D721Med (cell line): ENCODE measurements at regions not wholly inside any gene's neighbourhood (a gene's known extent, or its start where the extent isn't known, plus 50 kb on each side); places are given as distances from the start of the nearest gene placed in this dataset.

Source experiments
- DNase-seq: peaks from one replicate; pipeline ENCODE4 v3.0.0; 2011; ENCODE audit warnings: low spot score; ENCODE audit not compliant: insufficient read length
- FAIRE-seq: peaks from 2 replicates; lab custom pipeline; 2011; peaks lifted over from hg19 to GRCh38; lab: Jason Lieb, UNC
- TF ChIP-seq, protein P1 (sequence below): IDR thresholded peaks from 2 replicates; pipeline ENCODE4 v1.5.1; 2012; ENCODE audit warnings: mild to moderate bottlenecking, control low read depth; ENCODE audit not compliant: insufficient read depth; ENCODE audit errors: missing control alignments

DNA sequence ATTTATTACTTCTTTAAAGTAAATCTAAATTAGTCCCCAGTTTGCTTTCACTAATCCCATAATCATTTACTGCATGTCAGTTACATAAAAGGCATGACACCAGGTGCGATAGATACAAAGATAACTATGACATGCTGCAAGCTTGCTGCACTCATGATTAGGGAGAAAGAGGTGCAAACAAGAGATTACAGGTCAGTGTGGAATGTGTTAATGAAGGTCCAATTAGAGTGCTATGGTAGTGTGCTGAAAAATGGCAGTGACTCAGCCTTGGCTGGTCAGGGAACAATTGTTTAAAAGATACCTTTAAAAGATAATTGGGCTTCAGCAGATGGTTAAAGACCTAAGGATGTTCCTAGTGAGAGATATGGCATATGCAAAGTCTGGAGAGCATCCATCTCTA lies 352.6 kb upstream of the TGFBR2 start:
- no peak for DNase-seq
- TF ChIP-seq, protein P1, sequence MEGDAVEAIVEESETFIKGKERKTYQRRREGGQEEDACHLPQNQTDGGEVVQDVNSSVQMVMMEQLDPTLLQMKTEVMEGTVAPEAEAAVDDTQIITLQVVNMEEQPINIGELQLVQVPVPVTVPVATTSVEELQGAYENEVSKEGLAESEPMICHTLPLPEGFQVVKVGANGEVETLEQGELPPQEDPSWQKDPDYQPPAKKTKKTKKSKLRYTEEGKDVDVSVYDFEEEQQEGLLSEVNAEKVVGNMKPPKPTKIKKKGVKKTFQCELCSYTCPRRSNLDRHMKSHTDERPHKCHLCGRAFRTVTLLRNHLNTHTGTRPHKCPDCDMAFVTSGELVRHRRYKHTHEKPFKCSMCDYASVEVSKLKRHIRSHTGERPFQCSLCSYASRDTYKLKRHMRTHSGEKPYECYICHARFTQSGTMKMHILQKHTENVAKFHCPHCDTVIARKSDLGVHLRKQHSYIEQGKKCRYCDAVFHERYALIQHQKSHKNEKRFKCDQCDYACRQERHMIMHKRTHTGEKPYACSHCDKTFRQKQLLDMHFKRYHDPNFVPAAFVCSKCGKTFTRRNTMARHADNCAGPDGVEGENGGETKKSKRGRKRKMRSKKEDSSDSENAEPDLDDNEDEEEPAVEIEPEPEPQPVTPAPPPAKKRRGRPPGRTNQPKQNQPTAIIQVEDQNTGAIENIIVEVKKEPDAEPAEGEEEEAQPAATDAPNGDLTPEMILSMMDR: no peak
- FAIRE-seq: no peak

DNA sequence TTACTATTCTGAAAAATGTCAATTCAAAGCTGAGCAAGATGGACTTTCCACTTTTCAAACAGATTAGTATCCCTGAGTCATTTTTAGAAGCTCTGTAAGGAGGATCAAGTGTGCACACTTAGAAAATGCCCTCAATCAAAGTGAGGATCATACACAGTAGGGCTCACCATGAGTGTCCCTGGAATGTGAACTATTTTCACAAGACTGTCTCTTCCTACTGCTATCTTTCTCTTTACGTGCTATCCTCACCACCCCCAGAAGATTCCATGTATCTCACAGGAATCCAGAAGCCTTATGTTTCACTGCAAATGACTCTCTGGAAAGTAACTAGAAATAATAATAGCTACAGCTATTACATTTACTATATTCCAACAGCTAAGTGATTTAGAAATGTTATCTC lies 349.9 kb upstream of the TGFBR2 start:
- no peak for DNase-seq
- no peak for FAIRE-seq
- TF ChIP-seq, protein P1: no peak

DNA sequence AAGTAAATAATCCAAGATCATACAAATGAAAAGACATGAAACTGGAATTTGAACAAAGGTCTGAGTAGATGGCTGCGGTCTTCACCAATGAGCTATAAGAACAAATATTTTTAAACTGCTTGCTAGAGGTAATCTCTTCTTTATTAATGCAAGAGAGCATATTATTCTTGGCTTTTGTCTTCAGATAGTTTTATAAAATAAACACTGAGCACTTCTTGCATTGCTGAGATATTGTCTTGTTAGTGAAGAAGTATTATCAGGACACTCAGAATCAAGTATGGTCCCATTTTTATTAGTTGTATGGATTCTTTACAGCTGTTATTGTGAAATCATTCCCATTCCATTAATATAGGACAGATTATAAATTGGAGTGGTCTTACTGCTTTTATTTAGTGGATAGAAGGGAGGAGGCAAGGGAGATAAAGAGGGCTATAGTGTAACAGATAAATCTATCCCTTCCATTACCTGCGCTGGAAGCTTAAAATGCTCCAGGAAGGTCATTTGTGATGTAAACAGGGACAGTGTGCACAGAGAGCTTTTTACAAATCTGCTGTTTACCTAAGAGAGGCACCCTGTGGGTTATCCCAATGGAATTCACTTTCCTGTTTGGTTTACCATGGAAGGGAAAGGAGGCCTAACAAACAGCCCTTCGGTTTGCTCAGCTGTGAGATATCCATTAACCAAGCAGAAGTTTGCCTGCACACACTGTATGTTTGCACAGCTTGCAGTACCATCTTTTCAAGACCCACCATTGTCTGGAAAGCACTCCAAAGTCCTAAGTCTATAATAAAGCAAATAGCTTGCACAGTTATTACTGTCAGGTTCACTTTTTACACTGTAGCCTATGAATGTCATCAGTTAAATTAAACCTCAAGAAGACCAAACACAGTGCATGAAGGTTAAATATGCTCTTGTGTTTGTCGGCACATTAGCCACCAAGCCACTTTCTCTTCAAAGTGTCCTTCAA lies 347.7 kb upstream of the TGFBR2 start:
- FAIRE-seq: no peak
- TF ChIP-seq, protein P1: no peak
- DNase-seq: no peak

DNA sequence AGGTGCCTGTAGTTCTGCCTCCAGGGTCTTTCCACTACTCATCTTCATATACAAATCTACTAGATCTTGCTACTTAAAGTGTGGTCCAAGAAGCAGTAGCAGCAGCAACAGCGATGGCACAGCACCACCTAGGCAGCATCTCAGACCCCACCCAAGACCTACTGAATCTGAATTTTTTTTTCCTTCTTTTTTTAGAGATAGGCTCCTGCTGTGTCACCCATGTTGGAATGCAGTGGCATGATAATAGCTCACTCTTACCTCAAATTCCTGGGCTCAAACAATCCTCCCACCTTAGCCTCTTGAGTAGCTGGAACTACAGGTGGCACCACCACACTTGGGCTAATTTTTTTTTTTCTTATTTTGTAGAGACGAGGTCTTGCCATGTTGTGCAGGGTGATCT lies 346.7 kb upstream of the TGFBR2 start:
- DNase-seq: no peak
- TF ChIP-seq, protein P1: no peak
- FAIRE-seq: no peak

DNA sequence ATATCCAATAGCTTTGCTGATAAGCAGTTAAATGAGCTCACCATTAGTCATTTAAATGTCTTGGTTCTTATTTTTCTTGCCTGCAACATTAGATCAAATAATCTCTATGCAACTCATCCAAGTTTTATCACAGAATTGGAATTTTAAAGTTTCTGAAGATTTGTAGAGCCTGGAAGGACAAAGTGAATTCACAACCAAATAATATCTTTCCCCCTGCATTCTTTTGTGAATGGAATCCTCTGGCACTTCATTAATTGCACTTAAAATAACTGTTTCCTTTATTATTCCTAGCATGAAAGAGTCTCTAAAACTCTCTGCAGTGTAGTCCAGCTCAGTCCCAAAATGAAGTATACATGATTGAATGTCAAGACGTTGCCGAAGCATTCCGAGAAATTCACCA lies 345.6 kb upstream of the TGFBR2 start:
- DNase-seq: no peak
- TF ChIP-seq, protein P1: no peak
- FAIRE-seq: no peak

DNA sequence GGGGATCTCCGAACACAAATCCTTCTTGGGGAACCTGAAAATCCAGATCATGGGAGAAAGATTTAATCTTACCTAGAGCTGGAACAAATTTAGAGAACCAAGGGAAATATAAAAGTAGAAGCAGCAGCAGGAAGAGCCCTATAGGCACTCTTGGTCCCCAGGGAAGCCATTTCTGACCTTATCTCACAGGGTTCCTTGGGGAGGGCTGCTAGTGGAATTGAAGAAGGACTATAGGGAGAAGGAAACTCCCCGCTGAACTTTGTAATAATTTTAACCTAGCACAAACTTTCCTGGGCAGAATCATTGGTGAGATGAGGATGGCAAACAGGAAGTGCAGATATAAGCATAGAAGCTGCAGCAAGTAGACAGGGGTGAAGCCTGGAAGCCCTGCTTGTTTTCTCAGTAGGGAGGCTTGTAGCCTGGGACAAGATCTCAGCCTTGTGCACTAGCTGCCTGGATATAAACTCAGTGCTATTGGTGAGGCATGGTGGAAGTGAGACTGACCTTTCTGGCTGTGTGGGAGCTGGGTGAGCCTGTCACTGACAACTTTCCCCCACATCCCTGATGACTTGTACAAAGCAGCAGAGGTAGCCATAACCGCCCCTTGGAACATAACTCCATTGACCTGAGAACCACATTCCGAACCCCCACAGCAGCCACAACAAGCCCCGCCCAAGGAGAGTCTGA lies 343.0 kb upstream of the TGFBR2 start:
- DNase-seq (no peak), FAIRE-seq (no peak)
- TF ChIP-seq, protein P1: no peak
